Uterus (tissue), 3 donors: ENCODE measurements at regions not wholly inside any gene's neighbourhood (a gene's known extent, or its start where the extent isn't known, plus 50 kb on each side); places are given as distances from the start of the nearest gene placed in this dataset.

Experiments
- DNase-seq, 2 donors: peaks; one replicate each; pipeline ENCODE4 v3.0.0-alpha.2; 2019 to 2020
- H3K27ac ChIP-seq, 2 donors: fragments of 200-600 bp; sonication (generic); 1 replicate in 1 of 2; 2 replicates in 1 of 2; pipeline ENCODE4 v1.5.1; 2016 to 2018
- H3K27me3 ChIP-seq, 2 donors: fragments of 200-600 bp; sonication (generic); one replicate each; pipeline ENCODE4 v1.5.1; 2018 to 2019; ENCODE audit warnings: control low read depth in 1 of 2
- H3K36me3 ChIP-seq, 2 donors: fragments of 200-600 bp; sonication (generic); one replicate each; pipeline ENCODE4 v1.5.1; 2019; ENCODE audit warnings: control low read depth in 1 of 2
- H3K4me1 ChIP-seq, 2 donors: fragments of 200-600 bp; sonication (generic); one replicate each; pipeline ENCODE4 v1.5.1; 2018 to 2019; ENCODE audit warnings: control low read depth in 1 of 2
- H3K4me3 ChIP-seq, 2 donors: fragments of 200-600 bp; sonication (generic); 1 replicate in 1 of 2; 2 replicates in 1 of 2; pipeline ENCODE4 v1.5.1; 2018 to 2019; ENCODE audit warnings: mild to moderate bottlenecking in 1 of 2
- H3K9me3 ChIP-seq, 2 donors: fragments of 200-600 bp; sonication (generic); one replicate each; pipeline ENCODE4 v1.5.1; 2019; ENCODE audit warnings: control low read depth in 1 of 2
- POLR2A ChIP-seq, 2 donors: fragments of 450-650 bp; IDR thresholded peaks; one replicate each; pipeline ENCODE4 v1.6.1; 2016; ENCODE audit warnings: antibody characterized with exemption in 2 of 2, mild to moderate bottlenecking in 1 of 2, moderate library complexity in 1 of 2
- intact Hi-C: fragments of 100-400 bp; cut with DNase I; formaldehyde crosslinking; loops from one replicate; pipeline ENCODE4 v1.15.1; 2023; ENCODE audit warnings: low total_unique reads
- TF ChIP-seq, protein P1 (sequence below), 4 experiments: fragments of 200-600 bp in 2 of 4; fragments of 450-650 bp in 2 of 4; sonication (generic) in 2 of 4; IDR thresholded peaks; one replicate each; pipeline ENCODE4 v1.5.1; 2016 to 2019; ENCODE audit warnings: antibody characterized with exemption in 4 of 4, mild to moderate bottlenecking in 2 of 4, moderate library complexity in 1 of 4
- donor health status: DM: yes; HTN: yes; CAD: no.

DNA sequence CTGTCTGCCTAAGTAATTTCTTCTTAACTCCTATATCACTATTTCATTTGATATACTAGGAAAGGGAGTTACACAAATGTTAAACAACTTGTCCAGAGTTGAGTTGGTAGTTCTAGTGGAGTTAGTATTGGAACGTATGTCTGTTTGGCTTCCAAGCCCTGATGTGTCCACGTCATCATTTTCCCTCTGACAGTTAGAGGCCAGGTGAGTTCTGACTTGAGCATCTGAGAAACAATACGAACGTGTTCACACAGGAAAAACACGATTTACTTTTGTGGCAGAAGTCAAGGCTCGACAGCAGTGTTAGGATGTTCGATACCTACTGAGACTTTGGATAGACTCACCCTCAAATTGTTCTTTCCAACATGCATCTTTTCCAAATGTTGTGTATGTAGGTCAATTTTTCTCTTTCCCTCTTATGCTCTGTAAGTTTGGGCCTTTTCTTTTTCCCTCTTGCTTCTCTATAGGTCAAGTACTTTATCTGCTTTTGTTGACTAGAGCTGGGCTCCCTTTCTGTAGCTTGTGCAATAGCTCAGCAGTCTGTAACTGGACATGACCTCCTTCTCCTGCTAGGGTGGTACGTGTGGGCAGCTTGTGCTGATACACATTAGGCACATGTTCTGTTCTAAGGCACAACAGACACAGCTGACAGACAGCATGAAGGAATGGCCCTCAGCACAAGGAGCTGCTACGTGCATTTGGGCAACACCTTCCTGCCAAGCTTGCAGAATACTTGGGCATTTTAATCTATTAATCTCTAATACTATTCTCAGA is 222.9 kb downstream of the PTEN start:
- Histone ChIP-seq H3K36me3 (no peaks in the 10 kb centered on the region), H3K27ac (no peak overlapping the region), H3K4me3 (no peak overlapping the region), H3K9me3 (no peaks in the 10 kb centered on the region), H3K27me3 (no peaks in the 10 kb centered on the region), H3K4me1 (no peaks in the 10 kb centered on the region)
- DNase-seq = no peak
- TF ChIP-seq, protein P1, sequence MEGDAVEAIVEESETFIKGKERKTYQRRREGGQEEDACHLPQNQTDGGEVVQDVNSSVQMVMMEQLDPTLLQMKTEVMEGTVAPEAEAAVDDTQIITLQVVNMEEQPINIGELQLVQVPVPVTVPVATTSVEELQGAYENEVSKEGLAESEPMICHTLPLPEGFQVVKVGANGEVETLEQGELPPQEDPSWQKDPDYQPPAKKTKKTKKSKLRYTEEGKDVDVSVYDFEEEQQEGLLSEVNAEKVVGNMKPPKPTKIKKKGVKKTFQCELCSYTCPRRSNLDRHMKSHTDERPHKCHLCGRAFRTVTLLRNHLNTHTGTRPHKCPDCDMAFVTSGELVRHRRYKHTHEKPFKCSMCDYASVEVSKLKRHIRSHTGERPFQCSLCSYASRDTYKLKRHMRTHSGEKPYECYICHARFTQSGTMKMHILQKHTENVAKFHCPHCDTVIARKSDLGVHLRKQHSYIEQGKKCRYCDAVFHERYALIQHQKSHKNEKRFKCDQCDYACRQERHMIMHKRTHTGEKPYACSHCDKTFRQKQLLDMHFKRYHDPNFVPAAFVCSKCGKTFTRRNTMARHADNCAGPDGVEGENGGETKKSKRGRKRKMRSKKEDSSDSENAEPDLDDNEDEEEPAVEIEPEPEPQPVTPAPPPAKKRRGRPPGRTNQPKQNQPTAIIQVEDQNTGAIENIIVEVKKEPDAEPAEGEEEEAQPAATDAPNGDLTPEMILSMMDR (IDR thresholded peaks at IDR 0.05) = no peak
- TF ChIP-seq POLR2A (IDR thresholded peaks at IDR 0.05) = no peak
- intact Hi-C loops = no loop called here

DNA sequence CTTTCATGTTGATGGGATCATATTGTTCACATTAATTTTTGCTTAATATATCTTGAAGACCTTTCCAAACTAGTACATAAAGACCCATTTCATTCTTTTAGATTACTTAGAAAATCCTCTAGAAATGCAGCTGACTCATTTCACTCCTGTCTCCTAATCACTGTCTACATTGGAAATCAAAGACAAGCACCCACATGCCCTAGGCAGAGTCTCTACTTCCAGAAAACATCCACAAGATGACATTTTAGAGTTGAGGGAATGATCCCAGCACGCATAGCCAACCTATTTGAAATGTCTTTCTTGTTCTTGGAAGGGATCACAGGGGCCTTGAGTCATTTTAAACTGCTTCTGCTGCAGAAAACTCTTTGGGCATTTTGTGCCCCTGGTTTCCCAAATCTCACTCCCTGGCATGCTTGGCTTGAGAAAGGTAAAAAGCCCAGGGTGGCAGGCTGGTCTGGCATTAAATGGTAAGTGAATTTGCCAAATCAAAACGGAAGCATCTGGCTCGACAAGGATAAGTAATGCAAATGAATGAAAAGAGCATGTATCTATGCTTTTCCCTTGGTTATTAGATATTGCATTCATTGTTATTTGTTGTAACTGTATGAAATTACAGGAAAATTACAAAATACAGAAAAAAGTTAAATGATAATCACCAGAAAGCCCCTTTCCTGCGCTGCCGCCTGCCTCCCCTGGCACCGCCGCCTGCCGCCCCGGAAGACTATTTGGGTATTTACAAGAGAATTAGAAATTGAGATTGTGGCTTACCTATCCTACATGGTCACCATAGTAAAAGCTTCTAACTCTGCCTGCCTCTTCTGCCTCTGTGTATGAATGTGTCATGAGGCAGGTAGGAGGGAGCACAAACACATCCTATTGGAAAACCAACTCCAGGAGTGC is 225.3 kb downstream of the PTEN start:
- intact Hi-C loops = no loop called here
- DNase-seq = no peak
- TF ChIP-seq, protein P1 (IDR thresholded peaks at IDR 0.05) = no peak
- no peak for TF ChIP-seq POLR2A (IDR thresholded peaks at IDR 0.05)
- Histone ChIP-seq H3K27ac (no peak overlapping the region), H3K9me3 (no peaks in the 10 kb centered on the region), H3K27me3 (no peaks in the 10 kb centered on the region), H3K36me3 (no peaks in the 10 kb centered on the region), H3K4me3 (no peak overlapping the region), H3K4me1 (no peaks in the 10 kb centered on the region)

DNA sequence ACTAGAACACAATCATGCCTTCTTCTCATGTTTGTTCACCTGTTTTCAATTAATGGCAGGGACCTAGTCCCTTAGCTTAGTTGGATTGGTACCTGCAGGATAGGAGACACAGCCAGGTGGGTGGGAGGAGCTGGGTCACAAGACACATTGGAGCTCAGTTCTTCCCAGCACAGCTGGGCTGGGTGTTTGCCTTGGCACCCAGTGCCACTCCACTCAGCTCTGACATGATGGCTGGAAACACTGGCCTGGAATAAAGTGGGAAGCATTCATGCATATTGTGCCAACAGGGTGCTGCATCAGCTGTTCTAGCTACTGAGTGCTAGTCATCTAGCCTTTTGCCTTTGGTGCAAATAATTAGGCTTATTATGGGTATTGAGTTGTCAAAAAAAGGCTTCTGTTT is 226.1 kb downstream of the PTEN start:
- H3K27me3 ChIP-seq = no peaks in the 10 kb centered on the region
- DNase-seq = no peak
- H3K27ac ChIP-seq = no peak overlapping the region
- TF ChIP-seq, protein P1 (IDR thresholded peaks at IDR 0.05) = no peak
- TF ChIP-seq POLR2A (IDR thresholded peaks at IDR 0.05) = no peak
- no peaks in the 10 kb centered on the region for H3K36me3 ChIP-seq
- H3K9me3 ChIP-seq = no peaks in the 10 kb centered on the region
- H3K4me1 ChIP-seq = no peaks in the 10 kb centered on the region
- no peak overlapping the region for H3K4me3 ChIP-seq
- intact Hi-C loops = no loop called here

DNA sequence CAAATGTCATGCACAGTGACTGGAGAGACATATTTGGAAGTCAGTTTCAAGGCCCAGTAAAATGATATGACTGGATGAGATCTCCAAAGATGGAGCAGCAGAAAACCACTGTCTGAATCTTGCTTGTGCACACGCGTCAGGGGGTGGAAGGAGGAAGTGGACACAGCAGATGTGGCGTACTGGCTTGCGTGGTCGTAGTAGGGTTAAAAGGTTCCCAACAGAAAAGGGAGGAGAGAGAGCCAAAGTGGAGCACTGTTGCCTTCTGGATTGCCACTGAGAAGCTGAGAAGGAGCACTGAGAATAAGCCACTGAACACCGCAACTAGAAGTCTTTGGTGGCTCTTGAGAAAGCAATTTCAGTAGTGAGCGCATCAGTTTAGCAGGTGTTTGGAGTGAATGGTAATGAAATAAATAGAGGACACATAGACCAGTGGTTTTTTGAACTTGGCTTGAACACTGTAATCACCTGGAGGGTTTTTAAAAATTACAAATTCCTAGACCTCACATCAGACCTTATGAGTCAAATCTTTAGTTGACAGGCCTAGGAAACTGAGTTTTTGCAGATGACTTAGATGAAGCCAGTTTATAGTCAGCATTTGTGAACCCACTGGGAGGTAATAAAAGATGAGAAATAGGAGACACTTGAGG is 227.3 kb downstream of the PTEN start:
- intact Hi-C loops = no loop called here
- no peaks in the 10 kb centered on the region for H3K9me3 ChIP-seq
- DNase-seq = no peak
- H3K27me3 ChIP-seq = no peaks in the 10 kb centered on the region
- H3K4me3 ChIP-seq = no peak overlapping the region
- H3K4me1 ChIP-seq = no peaks in the 10 kb centered on the region
- H3K36me3 ChIP-seq = no peaks in the 10 kb centered on the region
- H3K27ac ChIP-seq = no peak overlapping the region
- no peak for TF ChIP-seq POLR2A (IDR thresholded peaks at IDR 0.05)
- TF ChIP-seq, protein P1 (IDR thresholded peaks at IDR 0.05) = no peak
